H1 (cell line): ENCODE measurements at regions not wholly inside any gene's neighbourhood (a gene's known extent, or its start where the extent isn't known, plus 50 kb on each side); places are given as distances from the start of the nearest gene placed in this dataset.

Source experiments
- CHD7 ChIP-seq: fragments of 300-600 bp; sonication (generic); IDR thresholded peaks from 2 replicates; pipeline ENCODE4 v1.7.1; 2012; ENCODE audit warnings: low read length, moderate library complexity, mild to moderate bottlenecking, inconsistent platforms; ENCODE audit not compliant: insufficient replicate concordance
- CTCF ChIP-seq, 3 experiments: IDR thresholded peaks; 1 replicate in 2 of 3; 2 replicates in 1 of 3; pipeline versions ENCODE4 v1.5.1 to v1.6.1; 2011; ENCODE audit warnings: low read length in 3 of 3, mild to moderate bottlenecking in 3 of 3, inconsistent platforms in 2 of 3, low read depth in 1 of 3, moderate library complexity in 1 of 3; ENCODE audit not compliant: insufficient read depth in 1 of 3; ENCODE audit errors: control extremely low read depth in 1 of 3
- FOSL1 ChIP-seq: IDR thresholded peaks from 2 replicates; pipeline ENCODE4 v1.6.1; 2011; ENCODE audit warnings: mild to moderate bottlenecking, low read depth, low read length, moderate library complexity; ENCODE audit not compliant: insufficient read depth
- HDAC2 ChIP-seq, 2 experiments: fragments of 300-600 bp in 1 of 2; sonication (generic) in 1 of 2; IDR thresholded peaks; 2 replicates each; pipeline ENCODE4 v1.6.1; 2011 to 2012; ENCODE audit warnings: low read depth in 2 of 2, low read length in 2 of 2, mild to moderate bottlenecking in 2 of 2, moderate library complexity in 2 of 2, borderline replicate concordance in 1 of 2, inconsistent platforms in 1 of 2
- HDAC6 ChIP-seq: IDR thresholded peaks from one replicate; pipeline ENCODE4 v1.7.1; 2012; ENCODE audit warnings: low read depth, mild to moderate bottlenecking, inconsistent platforms, low read length, moderate library complexity
- NANOG ChIP-seq: IDR thresholded peaks from 2 replicates; pipeline ENCODE4 v1.6.1; 2011; ENCODE audit warnings: low read length, low read depth, mild to moderate bottlenecking, inconsistent platforms; ENCODE audit not compliant: insufficient read depth, poor library complexity, severe bottlenecking
- POU5F1 ChIP-seq: IDR thresholded peaks from 2 replicates; pipeline ENCODE4 v1.6.1; 2011; ENCODE audit warnings: low read depth, mild to moderate bottlenecking, low read length, moderate library complexity
- SIX5 ChIP-seq: IDR thresholded peaks from 2 replicates; pipeline ENCODE4 v1.6.1; 2011; ENCODE audit warnings: mild to moderate bottlenecking, low read depth, low read length
- YY1 ChIP-seq: IDR thresholded peaks from 2 replicates; pipeline ENCODE4 v1.6.1; 2011; ENCODE audit warnings: low read depth, mild to moderate bottlenecking, low read length

- TF ChIP-seq CHD7: no peak
- no peak for TF ChIP-seq HDAC2 (IDR thresholded peaks at IDR 0.05; ENCODE audit: borderline replicate concordance in 1 of 2, low read depth in 2 of 2, low read length in 2 of 2)
- TF ChIP-seq POU5F1: no peak
- no peak for TF ChIP-seq CTCF (IDR thresholded peaks at IDR 0.05; ENCODE audit: control extremely low read depth in 1 of 3, insufficient read depth in 1 of 3, low read depth in 1 of 3, low read length in 3 of 3)
- no peak for TF ChIP-seq FOSL1
- no peak for TF ChIP-seq SIX5
- TF ChIP-seq NANOG: no peak
- TF ChIP-seq YY1: no peak
- no peak for TF ChIP-seq HDAC6
Observed at GRCh38 chr22:44364751-44365130, 52.0 kb upstream of the SHISAL1 start (continued).
